HL-60 (cell line): ENCODE measurements at regions not wholly inside any gene's neighbourhood (a gene's known extent, or its start where the extent isn't known, plus 50 kb on each side); places are given as distances from the start of the nearest gene placed in this dataset.

ENCODE experiments used
- DNase-seq, 2 experiments: peaks; one replicate each; pipeline ENCODE4 v3.0.0-alpha.2; 2010 to 2020; ENCODE audit warnings: low read depth in 1 of 2, low spot score in 1 of 2
- H3K27ac ChIP-seq: fragments of 250-450 bp; sonication (Bioruptor Pico); replicated peaks from 2 replicates; pipeline ENCODE4 v1.5.1; 2020; ENCODE audit warnings: mild to moderate bottlenecking, moderate library complexity
- H3K27me3 ChIP-seq: fragments of 250-450 bp; sonication (Bioruptor Pico); 2 replicates; pipeline ENCODE4 v1.5.1; 2021; ENCODE audit warnings: mild to moderate bottlenecking, moderate library complexity; ENCODE audit not compliant: insufficient read depth, poor library complexity, severe bottlenecking
- H3K4me3 ChIP-seq: replicated peaks from 2 replicates; pipeline ENCODE4 v1.5.1; 2011; ENCODE audit warnings: mild to moderate bottlenecking, control low read depth, low read length; ENCODE audit not compliant: insufficient read depth
- CTCF ChIP-seq: IDR thresholded peaks from one replicate; pipeline ENCODE4 v1.5.1; 2011; ENCODE audit warnings: low read length, control low read depth, inconsistent platforms; ENCODE audit not compliant: insufficient read depth
- GABPA ChIP-seq: IDR thresholded peaks from 2 replicates; pipeline ENCODE4 v1.6.1; 2012; ENCODE audit warnings: low read depth
- POLR2AphosphoS5 ChIP-seq: IDR thresholded peaks from 2 replicates; pipeline ENCODE4 v1.6.1; 2012; ENCODE audit warnings: low read depth
- REST ChIP-seq: IDR thresholded peaks from 2 replicates; pipeline ENCODE4 v1.6.1; 2012; ENCODE audit warnings: low read depth; ENCODE audit not compliant: insufficient replicate concordance
- SPI1 ChIP-seq: IDR thresholded peaks from 2 replicates; pipeline ENCODE4 v1.6.1; 2012; ENCODE audit warnings: low read depth, mild to moderate bottlenecking, borderline replicate concordance

GRCh38 chr12:90502070-90502469 is 452.9 kb downstream of the CCER1 start:
- H3K4me3 ChIP-seq = no peak overlapping the region
- no peaks in the 10 kb centered on the region for H3K27me3 ChIP-seq
- TF ChIP-seq GABPA (no peak), POLR2AphosphoS5 (no peak), SPI1 (no peak), CTCF (no peak), REST (no peak)
- DNase-seq = no peak
- no peak overlapping the region for H3K27ac ChIP-seq

GRCh38 chr12:90501412-90501811 is 453.6 kb downstream of the CCER1 start:
- Histone ChIP-seq H3K4me3 (no peak overlapping the region), H3K27me3 (no peaks in the 10 kb centered on the region), H3K27ac (no peak overlapping the region)
- TF ChIP-seq CTCF = no peak
- TF ChIP-seq GABPA = no peak
- no peak for TF ChIP-seq SPI1
- TF ChIP-seq REST = no peak
- no peak for TF ChIP-seq POLR2AphosphoS5
- no peak for DNase-seq

- no peaks in the 10 kb centered on the region for H3K27me3 ChIP-seq
- TF ChIP-seq CTCF (no peak), POLR2AphosphoS5 (no peak), SPI1 (no peak), GABPA (no peak), REST (no peak)
- no peak for DNase-seq
- no peak overlapping the region for H3K4me3 ChIP-seq
- H3K27ac ChIP-seq = no peak overlapping the region
These were observed 455.2 kb downstream of the CCER1 start for GRCh38 chr12:90499795-90500194.
